ENCODE measurements at regions not wholly inside any gene's neighbourhood (a gene's known extent, or its start where the extent isn't known, plus 50 kb on each side); places are given as distances from the start of the nearest gene placed in this dataset.

- no peak for ATAC-seq (ENCODE audit: insufficient read depth, low read depth)
- TF ChIP-seq CTCF (IDR thresholded peaks at IDR 0.05; ENCODE audit: borderline replicate concordance, extremely low read depth, low read length, poor library complexity, severe bottlenecking) (no peak), EZH2 (IDR thresholded peaks at IDR 0.05; ENCODE audit: borderline replicate concordance, low read depth, low read length, severe bottlenecking) (no peak)
- H3K9me3 ChIP-seq (ENCODE audit: insufficient read depth, low read length, severe bottlenecking): no peaks in the 10 kb centered on the region
- no peak overlapping the region for H3K4me3 ChIP-seq (ENCODE audit: low read depth in 1 of 2, low read length in 2 of 2)
- no peaks in the 10 kb centered on the region for H3K4me1 ChIP-seq (ENCODE audit: insufficient read depth, low read length)
- H3K9ac ChIP-seq (ENCODE audit: low read depth, low read length): no peak overlapping the region
- H3K79me2 ChIP-seq (ENCODE audit: insufficient read depth, low read length): no peaks in the 10 kb centered on the region
- DNase-seq: no peak
- no peak overlapping the region for H3K4me2 ChIP-seq (ENCODE audit: insufficient read depth, low read length)
- H3K36me3 ChIP-seq (ENCODE audit: insufficient read depth, low read length): no peaks in the 10 kb centered on the region
- no peaks in the 10 kb centered on the region for H3K27me3 ChIP-seq (ENCODE audit: insufficient read depth, low read length, poor library complexity)
- H4K20me1 ChIP-seq (ENCODE audit: insufficient read depth, low read length): no peaks in the 10 kb centered on the region
- H3K27ac ChIP-seq (ENCODE audit: low read length): no peak overlapping the region
- no peak overlapping the region for H2AFZ ChIP-seq (ENCODE audit: low read depth, low read length)
Observed at GRCh38 chr9:11902610-11903009, 790.6 kb upstream of the TYRP1 start.

- Histone ChIP-seq H3K79me2 (ENCODE audit: insufficient read depth, low read length) (no peaks in the 10 kb centered on the region), H2AFZ (ENCODE audit: low read depth, low read length) (no peak overlapping the region), H3K4me3 (ENCODE audit: low read depth in 1 of 2, low read length in 2 of 2) (no peak overlapping the region), H3K27ac (ENCODE audit: low read length) (no peak overlapping the region), H3K27me3 (ENCODE audit: insufficient read depth, low read length, poor library complexity) (no peaks in the 10 kb centered on the region), H3K4me1 (ENCODE audit: insufficient read depth, low read length) (no peaks in the 10 kb centered on the region), H3K9ac (ENCODE audit: low read depth, low read length) (no peak overlapping the region), H3K9me3 (ENCODE audit: insufficient read depth, low read length, severe bottlenecking) (no peaks in the 10 kb centered on the region), H3K4me2 (ENCODE audit: insufficient read depth, low read length) (no peak overlapping the region), H3K36me3 (ENCODE audit: insufficient read depth, low read length) (no peaks in the 10 kb centered on the region), H4K20me1 (ENCODE audit: insufficient read depth, low read length) (no peaks in the 10 kb centered on the region)
- no peak for TF ChIP-seq CTCF (IDR thresholded peaks at IDR 0.05; ENCODE audit: borderline replicate concordance, extremely low read depth, low read length, poor library complexity, severe bottlenecking)
- TF ChIP-seq EZH2 (IDR thresholded peaks at IDR 0.05; ENCODE audit: borderline replicate concordance, low read depth, low read length, severe bottlenecking): no peak
- DNase-seq (no peak), ATAC-seq (ENCODE audit: insufficient read depth, low read depth) (no peak)
Observed at GRCh38 chr9:11915699-11916098, 777.5 kb upstream of the TYRP1 start.

GRCh38 chr9:11928871-11929321 is 764.3 kb upstream of the TYRP1 start:
- H3K4me1 ChIP-seq (ENCODE audit: insufficient read depth, low read length): no peaks in the 10 kb centered on the region
- no peak overlapping the region for H3K27ac ChIP-seq (ENCODE audit: low read length)
- no peaks in the 10 kb centered on the region for H3K79me2 ChIP-seq (ENCODE audit: insufficient read depth, low read length)
- DNase-seq: no peak
- no peak overlapping the region for H3K4me3 ChIP-seq (ENCODE audit: low read depth in 1 of 2, low read length in 2 of 2)
- ATAC-seq (ENCODE audit: insufficient read depth, low read depth): no peak
- TF ChIP-seq EZH2 (IDR thresholded peaks at IDR 0.05; ENCODE audit: borderline replicate concordance, low read depth, low read length, severe bottlenecking) (no peak), CTCF (IDR thresholded peaks at IDR 0.05; ENCODE audit: borderline replicate concordance, extremely low read depth, low read length, poor library complexity, severe bottlenecking) (no peak)
- H3K27me3 ChIP-seq (ENCODE audit: insufficient read depth, low read length, poor library complexity): no peaks in the 10 kb centered on the region
- H3K9ac ChIP-seq (ENCODE audit: low read depth, low read length): no peak overlapping the region
- H3K9me3 ChIP-seq (ENCODE audit: insufficient read depth, low read length, severe bottlenecking): no peaks in the 10 kb centered on the region
- H3K4me2 ChIP-seq (ENCODE audit: insufficient read depth, low read length): no peak overlapping the region
- H3K36me3 ChIP-seq (ENCODE audit: insufficient read depth, low read length): no peaks in the 10 kb centered on the region
- H2AFZ ChIP-seq (ENCODE audit: low read depth, low read length): no peak overlapping the region
- no peaks in the 10 kb centered on the region for H4K20me1 ChIP-seq (ENCODE audit: insufficient read depth, low read length)

- Histone ChIP-seq H4K20me1 (ENCODE audit: insufficient read depth, low read length) (no peaks in the 10 kb centered on the region), H3K27me3 (ENCODE audit: insufficient read depth, low read length, poor library complexity) (no peaks in the 10 kb centered on the region), H3K4me3 (ENCODE audit: low read depth in 1 of 2, low read length in 2 of 2) (no peak overlapping the region), H3K9ac (ENCODE audit: low read depth, low read length) (no peak overlapping the region), H3K36me3 (ENCODE audit: insufficient read depth, low read length) (no peaks in the 10 kb centered on the region), H3K4me2 (ENCODE audit: insufficient read depth, low read length) (no peak overlapping the region), H3K79me2 (ENCODE audit: insufficient read depth, low read length) (no peaks in the 10 kb centered on the region), H3K9me3 (ENCODE audit: insufficient read depth, low read length, severe bottlenecking) (no peaks in the 10 kb centered on the region), H3K27ac (ENCODE audit: low read length) (no peak overlapping the region), H3K4me1 (ENCODE audit: insufficient read depth, low read length) (no peaks in the 10 kb centered on the region), H2AFZ (ENCODE audit: low read depth, low read length) (no peak overlapping the region)
- no peak for ATAC-seq (ENCODE audit: insufficient read depth, low read depth)
- TF ChIP-seq CTCF (IDR thresholded peaks at IDR 0.05; ENCODE audit: borderline replicate concordance, extremely low read depth, low read length, poor library complexity, severe bottlenecking) (no peak), EZH2 (IDR thresholded peaks at IDR 0.05; ENCODE audit: borderline replicate concordance, low read depth, low read length, severe bottlenecking) (no peak)
- DNase-seq: no peak
Observed at GRCh38 chr9:11931109-11931508, 762.1 kb upstream of the TYRP1 start.
